Stimulated activated CD8-positive, alpha-beta memory T cell treated with anti-CD3 and anti-CD28 coated beads, Interleukin-7, amount 100 ng/mL, for 4 hours (primary cell): ENCODE measurements at regions not wholly inside any gene's neighbourhood (a gene's known extent, or its start where the extent isn't known, plus 50 kb on each side); places are given as distances from the start of the nearest gene placed in this dataset.
"Not testable (repeated sequence)": the region's sequence is repeated elsewhere in the genome, so short reads cannot be mapped to it uniquely, and the experiment has no call there.

Source experiments
- DNase-seq, 2 donors: peaks; one replicate each; pipeline ENCODE4 v3.0.0-alpha.2; 2020; ENCODE audit warnings: low read depth in 2 of 2

DNA sequence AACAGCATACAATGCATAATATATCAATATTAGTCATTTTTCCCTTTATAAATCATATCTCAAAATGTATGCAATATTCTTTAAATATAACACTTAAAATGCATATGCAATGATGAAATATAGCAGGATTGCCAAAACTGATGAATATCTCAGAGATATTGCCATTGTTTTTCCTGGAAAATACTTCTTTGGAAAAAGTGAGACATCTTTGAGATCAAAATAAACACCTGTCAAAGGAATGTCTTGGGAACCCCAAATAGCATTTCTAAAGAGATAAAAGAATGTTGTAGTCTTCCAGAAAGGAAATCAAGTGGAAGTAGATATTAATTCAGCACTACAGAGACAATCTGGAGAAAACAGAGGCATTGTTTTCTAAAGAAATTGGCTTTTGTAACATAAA is 457.8 kb upstream of the UBE2E2 start:
- no peak for DNase-seq

DNA sequence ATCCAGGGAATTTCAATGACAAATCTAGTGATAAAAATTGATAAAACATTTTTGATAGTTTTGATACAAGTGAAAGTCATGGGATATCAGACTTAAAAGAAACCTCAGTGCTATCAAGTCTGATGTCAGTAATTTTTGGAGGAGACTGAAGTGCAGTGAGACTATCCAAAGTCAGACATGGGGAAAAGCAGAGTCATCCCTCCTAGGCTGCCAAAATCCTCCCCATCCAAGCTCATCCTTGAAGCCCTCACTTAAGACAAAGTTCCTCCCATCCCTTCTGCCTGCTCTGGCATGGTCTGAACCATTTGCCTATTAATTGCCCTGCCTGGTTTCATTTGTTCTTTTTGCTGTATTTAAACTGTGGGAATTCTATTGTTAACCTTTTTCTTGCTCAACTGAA is 456.9 kb upstream of the UBE2E2 start:
- DNase-seq, result no peak

DNA sequence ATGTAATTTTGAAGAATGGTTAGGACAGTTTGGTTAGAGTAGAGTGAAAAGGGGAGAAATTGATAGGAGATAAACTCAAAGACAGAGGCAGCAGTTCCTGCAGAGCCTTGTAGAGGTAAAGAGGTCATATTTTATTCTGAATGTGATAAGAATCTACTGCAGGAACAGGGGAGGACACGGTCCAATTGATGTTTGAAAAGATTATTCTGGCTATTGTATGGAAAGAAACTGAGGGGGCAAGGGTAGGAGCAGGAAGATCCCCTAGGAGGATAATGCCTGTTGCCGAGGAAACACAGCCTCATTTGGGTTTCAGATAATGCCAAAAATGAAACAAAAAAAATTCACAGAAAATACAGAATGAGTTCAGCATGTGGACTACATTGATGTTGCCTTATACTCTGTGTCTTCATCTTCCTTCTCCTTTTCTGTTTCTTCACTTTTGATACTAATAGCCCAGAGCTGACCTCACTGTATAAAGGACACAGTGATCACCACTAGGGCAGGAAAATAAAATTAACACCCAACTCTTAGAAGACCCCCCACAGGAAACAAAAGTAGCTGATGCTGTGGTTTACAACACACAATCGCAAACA is 454.6 kb upstream of the UBE2E2 start:
- DNase-seq, result no peak

DNA sequence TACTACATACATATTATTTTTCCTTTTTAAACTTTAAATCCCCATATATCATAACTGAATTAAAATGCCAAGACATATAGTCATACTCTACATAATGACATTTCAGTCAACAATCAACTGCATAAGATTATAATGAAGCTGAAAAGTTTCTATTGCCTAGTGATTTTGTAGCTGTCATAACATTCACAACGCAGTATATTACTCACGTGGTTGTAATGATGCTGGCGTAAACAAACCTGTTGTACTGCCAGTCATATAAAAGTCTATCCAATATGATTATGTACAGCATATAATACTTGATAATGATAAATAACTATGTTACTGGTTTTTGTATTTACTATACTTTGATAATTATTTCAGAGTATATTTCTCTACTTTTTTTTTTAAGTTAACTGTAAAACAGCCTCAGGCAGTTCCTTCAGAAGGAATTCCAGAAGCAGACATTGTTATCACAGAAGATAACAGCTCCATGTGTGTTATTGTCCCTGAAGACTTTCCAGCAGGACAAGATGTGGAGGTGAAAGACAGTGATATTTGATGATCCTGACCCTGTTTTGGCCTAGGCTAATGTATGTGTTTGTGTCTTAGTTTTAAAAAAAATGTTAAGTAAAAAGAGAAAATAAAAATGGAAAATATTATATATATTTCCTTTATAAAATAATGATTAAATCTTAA is 443.4 kb upstream of the UBE2E2 start:
- no peak for DNase-seq

DNA sequence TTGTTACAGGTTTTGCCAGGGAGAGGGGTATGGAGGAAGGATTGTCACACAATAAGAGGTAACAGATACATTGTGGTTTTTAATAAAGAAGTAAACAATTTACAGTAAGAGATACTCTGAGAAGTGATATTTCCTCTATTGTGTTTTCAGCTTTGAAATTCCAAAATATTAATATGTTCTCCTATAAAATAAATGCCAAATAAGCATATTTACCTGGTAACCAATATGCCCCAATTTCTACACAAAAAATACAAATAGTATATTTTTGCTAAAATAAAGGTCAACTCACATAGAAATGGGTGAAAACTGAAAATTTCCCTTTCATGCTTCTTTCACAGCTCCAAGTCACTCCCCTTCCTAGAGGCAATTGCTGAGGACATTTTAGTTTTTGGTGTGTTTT is 437.4 kb upstream of the UBE2E2 start:
- no peak for DNase-seq

DNA sequence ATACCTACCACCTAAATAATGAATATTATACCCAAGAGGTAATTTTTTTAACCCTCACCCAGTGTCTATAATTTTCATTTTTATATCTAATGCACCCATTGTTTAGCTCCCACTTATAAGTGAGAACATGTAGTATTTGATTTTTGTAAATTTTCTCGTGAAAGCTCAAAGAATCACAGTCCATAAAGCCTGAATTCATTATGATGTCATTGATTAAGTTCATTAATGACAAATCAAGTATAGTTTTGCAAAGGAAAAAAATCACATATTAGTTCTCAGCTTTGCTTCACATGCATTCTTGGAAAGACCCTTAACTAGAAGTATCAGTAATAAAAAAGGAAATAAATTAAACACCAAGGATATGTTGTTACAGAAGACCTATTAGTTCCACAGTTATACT is 425.3 kb upstream of the UBE2E2 start:
- no peak for DNase-seq

DNA sequence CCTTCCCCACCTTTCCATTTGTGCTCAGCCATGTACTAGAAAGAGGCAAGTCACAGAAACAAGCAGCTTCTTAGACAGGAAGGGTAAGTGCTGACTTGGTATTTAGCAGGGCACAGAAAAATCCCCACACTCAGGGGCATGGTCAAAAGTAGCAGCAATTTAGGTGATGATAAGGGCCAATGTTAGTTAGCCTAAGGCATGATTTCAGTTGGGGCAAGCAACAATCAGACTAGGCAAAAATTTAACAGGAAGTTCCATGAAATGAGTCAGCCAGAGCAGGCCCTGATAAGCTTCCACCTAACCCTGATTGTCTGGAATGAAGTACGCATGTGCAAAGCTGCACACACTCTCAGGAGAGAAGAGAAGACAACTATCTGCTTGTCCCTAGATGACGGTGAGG is 423.4 kb upstream of the UBE2E2 start:
- DNase-seq, result no peak

DNA sequence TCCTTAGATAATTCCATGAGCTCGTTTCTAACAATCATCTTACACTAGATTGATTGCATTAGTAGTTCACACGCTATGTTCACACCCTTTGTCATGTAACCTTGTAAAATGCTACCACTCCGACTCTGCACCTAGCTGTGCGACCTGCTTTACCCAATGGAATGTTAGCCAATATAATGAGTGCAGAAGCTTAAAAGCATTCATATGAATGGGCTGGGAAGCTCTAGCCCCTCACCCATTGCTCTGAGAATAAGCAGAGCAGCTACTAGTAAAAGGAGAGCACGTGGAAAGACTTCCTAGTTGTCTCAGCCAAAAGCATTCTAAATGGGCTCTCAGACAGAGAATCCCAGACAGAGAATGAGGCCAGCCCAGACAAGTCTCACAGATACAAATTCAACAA is 410.6 kb upstream of the UBE2E2 start:
- DNase-seq, result no peak

DNA sequence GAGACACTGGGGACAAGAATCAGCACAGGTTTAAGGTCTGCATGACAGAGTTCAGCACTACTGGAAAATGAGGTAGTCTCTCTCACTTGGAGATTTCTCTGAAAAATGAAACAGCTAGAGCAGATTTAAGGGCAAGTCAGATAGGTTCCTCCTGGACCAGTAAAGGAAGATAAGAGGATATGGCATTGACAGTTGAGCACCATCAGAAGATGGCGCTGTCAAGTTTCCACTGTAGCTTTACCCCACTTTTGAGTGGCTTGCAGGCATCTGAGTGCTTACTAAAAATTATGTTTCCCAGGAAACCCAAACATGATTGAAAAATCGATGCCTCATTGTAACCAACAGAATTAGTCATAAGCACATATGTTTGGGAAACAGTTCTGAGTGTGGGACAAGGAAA is 407.2 kb upstream of the UBE2E2 start:
- no peak for DNase-seq

DNA sequence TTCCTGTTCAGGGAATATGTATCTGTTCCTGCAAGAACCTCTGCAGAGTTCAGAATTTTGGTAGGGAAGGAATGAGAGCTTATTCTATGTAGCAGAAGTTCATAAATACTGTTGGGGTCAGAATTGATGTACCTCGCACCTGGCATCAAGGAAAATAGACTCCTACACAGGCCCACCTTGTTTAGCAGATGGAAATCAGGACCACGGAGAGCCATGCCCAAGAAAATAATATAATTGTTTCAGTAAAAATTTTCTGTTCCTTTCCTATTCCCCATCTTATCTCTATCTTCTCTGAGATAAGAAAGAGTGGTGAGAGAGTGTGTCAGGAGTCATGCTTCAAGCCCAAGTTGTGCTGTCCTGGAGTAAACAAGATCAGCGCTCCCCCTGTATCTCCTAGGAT is 404.7 kb upstream of the UBE2E2 start:
- DNase-seq, result no peak

DNA sequence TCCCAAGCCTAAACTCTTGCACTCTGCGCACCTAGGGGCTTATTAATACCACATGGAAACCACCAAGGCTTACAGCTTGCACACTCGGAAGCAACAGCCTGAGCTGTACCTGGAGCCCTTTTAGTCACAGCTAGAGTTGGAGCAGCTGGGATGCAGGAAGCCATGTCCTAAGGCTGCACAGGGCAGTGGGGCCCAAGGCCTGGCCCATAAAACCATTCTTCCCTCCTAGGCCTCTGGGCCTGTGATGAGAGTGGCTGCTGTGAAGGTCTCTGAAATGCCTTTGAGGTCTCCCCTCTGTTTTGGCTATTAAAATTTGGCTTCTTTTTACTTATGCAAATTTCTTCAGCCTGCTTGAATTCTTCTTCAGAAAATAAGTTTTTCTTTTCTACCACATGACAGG is 383.9 kb upstream of the UBE2E2 start:
- DNase-seq, result no peak

DNA sequence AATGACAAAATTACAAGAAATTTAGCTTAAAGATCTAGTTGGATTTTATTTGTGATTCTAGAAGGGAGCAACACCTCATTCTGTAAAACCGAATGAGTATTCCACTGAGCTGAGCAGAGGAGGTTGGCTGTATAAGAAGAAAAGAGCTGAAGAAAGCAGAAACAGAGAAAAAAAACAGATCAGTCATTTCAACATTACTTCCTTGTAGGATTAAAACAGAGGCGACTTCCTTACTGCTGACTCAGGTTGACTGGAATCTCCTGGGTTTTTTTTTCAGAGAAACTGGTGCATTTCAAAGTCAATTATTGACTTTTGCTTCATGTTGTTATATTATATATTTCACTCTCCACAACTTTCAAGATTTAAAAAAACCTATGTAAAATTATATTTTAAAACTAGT is 368.1 kb upstream of the UBE2E2 start:
- DNase-seq, result no peak

DNA sequence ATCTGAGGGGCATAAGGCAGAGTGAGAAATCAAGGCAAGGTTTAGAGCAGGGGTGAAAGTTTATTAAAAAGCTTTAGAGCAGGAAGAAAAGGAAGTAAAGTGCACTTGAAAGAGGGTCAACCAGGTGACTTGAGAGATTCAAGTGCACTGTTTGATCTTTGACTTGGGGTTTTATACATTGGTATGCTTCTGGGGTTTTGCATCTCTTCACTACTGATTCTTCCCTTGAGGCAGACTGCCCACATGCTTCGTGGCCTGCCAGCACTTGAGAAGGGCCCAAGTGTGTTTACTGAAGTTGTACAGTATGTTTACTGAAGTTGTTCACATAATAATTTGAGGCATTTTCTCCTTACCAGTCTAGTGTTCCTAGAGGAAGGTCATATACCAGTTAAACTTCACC is 367.0 kb upstream of the UBE2E2 start:
- DNase-seq, result no peak

DNA sequence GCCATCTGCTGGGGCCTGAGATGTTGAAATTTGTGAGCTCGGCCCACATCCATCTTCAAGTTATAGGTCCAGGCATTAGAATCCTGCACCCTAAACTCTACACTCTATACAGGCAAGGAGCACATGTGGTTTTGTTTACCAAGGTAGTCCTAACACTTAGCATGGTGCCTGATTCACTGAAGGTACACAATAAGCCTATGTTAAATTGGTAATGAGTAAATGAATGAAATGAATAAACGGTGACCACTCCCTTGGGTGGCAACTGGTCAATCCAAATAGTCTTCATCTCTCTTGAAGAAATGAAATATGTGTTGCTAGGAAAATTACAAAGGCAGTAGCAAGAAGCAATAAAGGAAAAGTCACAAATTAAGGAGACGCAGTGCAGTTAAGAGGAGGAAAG is 359.3 kb upstream of the UBE2E2 start:
- DNase-seq, result no peak

DNA sequence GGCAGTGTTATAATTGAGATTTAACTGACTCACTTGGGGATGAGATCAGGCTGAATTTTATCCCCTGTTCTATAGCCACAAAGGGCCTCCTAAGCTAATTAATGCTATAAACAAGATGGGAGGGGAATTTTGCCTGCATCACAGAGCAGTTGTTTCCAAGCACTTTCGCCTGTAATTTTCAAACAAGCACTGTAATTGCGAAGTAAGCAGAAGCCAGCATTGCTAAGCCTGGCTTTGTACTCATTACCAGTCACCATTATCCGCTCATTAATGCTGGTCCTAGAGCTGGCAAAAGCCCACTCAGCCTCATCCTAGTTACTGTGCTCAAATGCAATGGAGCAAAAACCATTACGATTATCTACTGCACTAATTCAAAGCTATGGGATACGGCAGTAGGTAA is 356.6 kb upstream of the UBE2E2 start:
- no peak for DNase-seq

DNA sequence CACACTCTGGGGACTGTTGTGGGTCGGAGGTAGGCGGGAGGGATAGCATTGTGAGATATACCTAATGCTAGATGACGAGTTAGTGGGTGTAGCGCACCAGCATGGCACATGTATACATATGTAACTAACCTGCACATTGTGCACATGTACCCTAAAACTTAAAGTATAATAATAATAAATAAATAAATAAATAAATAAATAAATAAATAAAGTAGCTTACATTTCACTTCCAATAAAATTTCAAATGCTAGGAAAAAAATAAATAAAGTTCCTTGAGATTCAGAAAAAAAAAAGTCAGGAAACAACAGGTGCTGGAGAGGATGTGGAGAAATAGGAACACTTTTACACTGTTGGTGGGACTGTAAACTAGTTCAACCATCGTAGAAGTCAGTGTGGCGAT is 353.5 kb upstream of the UBE2E2 start:
- DNase-seq, result not testable (repeated sequence)

DNA sequence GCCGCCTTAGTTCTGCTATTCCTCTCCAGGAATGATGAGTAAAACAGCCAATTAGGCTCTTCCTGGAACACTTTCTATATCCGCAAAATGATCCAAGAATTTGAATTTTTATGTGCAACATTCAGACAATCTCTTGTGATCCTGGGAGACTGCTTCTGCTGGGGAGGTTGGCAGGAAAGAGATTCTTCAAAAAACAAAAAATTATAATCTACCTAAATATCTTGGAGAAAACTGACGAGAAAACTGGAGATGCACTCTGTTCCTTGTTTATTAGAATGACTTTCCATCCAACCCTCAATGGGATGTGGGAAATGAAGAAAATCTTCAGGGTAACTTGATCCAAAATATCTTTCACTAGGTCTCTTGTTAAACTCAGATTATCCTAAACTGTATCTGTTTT is 346.3 kb upstream of the UBE2E2 start:
- no peak for DNase-seq

DNA sequence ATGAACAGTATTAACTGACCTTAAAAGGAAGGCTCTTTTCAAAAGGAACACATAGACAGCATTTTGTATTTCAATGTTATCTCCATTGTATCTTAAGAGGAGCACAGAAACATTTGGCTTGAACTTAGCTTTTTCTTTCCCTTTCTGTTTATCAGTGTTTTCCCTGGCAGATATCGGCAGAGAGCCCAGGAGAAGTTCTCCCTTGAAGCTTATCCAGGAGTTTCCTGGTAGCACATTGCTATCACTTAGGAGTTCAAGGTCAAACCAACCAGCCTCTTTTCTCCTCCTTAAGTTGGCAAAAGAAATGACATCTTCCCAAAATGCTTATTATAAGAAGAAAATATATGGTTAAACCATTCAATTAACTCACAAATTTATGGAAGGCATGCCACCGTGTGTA is 344.6 kb upstream of the UBE2E2 start:
- no peak for DNase-seq

DNA sequence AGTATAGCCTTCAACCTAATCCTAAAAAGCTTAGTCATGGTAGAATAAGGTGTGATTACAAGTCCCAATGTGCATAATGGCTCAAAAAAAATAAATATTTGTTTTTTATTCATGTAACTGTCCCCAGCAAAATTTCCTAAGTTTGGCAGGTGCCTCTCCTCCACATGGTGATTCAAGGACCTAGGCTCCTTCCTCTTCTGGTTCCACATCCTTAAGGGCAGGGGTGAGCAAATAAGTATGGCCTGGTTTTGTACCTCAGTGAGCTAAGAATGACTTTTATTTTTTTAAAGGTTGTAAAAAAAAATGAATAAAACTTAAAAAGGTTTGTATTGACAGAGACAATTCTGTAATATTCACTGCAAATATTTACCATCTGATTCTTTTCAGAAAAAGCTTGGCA is 343.5 kb upstream of the UBE2E2 start:
- no peak for DNase-seq

DNA sequence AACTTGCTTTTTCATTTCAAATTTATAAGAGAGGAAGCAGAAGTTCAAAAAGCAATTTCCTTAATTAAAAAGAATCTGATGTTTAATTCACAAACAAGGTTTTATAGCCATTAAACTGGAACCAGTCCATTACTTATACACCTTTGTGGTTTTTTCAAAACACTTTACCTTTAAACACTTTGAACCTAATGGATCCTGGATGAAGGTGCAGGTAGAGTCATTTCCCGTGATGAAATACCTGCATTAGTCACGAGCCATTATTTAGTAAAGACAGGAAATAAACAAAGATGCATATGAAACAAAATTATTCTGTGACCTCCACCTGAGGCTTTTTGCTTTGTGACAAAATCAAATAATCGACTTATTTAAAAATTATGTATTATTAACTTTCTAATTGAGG is 341.7 kb upstream of the UBE2E2 start:
- DNase-seq, result no peak

DNA sequence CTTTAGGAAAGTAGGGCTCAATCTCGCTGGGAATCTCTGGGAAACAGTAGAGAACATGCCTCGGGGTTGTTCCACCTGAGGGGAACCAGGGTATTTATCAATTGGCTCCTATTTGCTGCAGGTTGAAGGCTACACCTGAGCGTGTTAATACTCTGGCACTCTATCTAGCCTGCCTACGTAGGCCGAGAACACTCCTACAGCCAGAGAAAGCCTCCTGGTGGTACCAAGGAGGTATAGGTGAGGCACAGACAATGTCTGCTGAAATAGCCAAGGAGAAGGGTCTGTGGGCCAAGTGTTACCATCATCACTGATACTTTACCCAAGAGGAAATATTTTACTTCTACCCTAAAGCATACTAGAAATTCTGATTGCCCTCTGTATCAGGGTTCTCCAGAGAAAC is 341.0 kb upstream of the UBE2E2 start:
- no peak for DNase-seq

DNA sequence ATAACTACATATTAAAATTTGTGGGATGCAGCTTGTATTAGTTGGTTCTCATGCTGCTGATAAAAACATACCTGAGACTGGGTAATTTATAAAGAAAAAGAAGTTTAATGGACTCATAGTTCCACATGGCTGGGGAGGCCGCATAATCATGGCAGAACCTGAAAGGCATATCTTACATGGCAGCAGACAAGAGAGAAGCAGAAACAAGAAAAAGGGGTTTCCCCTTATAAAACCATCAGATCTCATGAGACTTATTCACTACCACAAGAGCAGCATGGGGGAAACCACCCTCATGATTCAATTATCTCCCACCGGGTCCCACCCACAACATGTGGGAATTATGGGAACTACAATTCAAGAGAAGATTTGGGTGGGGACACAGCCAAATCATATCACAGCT is 320.3 kb upstream of the UBE2E2 start:
- DNase-seq, result not testable (repeated sequence)

DNA sequence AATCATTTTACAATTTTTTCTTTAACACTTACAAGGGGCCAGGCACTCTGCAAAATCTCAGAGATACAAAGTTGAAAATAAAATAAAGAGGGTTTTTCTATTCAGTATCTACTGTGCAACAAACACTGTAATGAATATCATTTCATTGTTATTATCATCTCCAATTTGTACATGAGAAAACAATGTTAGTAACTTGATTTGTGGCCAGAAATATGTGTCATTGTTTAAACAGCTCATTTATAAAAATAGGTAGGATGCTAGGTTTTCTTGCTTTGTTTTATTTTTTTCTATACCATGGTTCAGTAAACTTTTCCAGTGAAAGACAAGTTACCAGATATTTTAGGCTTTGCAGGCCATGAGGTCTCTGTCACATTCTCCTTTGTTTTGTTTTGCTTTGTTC is 318.1 kb upstream of the UBE2E2 start:
- no peak for DNase-seq
